Gastrocnemius medialis (tissue), 4 donors: ENCODE measurements at regions not wholly inside any gene's neighbourhood (a gene's known extent, or its start where the extent isn't known, plus 50 kb on each side); places are given as distances from the start of the nearest gene placed in this dataset.

ENCODE experiments used
- ATAC-seq, 2 donors: fragments of 150-250 bp; one replicate each; pipeline ENCODE4 v1.9.1; 2016
- DNase-seq, 2 donors: peaks; one replicate each; pipeline ENCODE4 v3.0.0-alpha.2; 2019
- H3K27ac ChIP-seq, 4 donors: fragments of 200-600 bp; sonication (generic); 1 replicate in 1 of 4; 2 replicates in 3 of 4; pipeline ENCODE4 v1.5.1; 2016 to 2018; ENCODE audit warnings: mild to moderate bottlenecking in 2 of 4, moderate library complexity in 1 of 4
- H3K27me3 ChIP-seq, 3 donors: fragments of 200-600 bp; sonication (generic) in 2 of 3; 1 replicate in 1 of 3; 2 replicates in 2 of 3; pipeline versions ENCODE4 v1.5.1 to v1.6.0; 2016 to 2019; ENCODE audit warnings: mild to moderate bottlenecking in 1 of 3, moderate library complexity in 1 of 3
- H3K36me3 ChIP-seq, 2 donors: fragments of 200-600 bp; sonication (generic) in 1 of 2; one replicate each; pipeline ENCODE4 v1.5.1; 2017 to 2018
- H3K4me1 ChIP-seq, 2 donors: fragments of 200-600 bp; sonication (generic) in 1 of 2; one replicate each; pipeline ENCODE4 v1.5.1; 2016 to 2017; ENCODE audit warnings: mild to moderate bottlenecking in 2 of 2
- H3K4me3 ChIP-seq, 4 donors: fragments of 200-600 bp; sonication (generic) in 3 of 4; 1 replicate in 1 of 4; 2 replicates in 3 of 4; pipeline ENCODE4 v1.5.1; 2016 to 2019; ENCODE audit warnings: mild to moderate bottlenecking in 2 of 4
- H3K9me3 ChIP-seq, 3 donors: fragments of 200-600 bp; sonication (generic) in 2 of 3; 1 replicate in 1 of 3; 2 replicates in 2 of 3; pipeline ENCODE4 v1.5.1; 2016 to 2019
- CTCF ChIP-seq, 5 experiments: fragments of 450-650 bp in 3 of 5; fragments of 200-600 bp in 2 of 5; sonication (generic) in 2 of 5; IDR thresholded peaks in 4 of 5; conservative IDR thresholded peaks in 1 of 5; 1 replicate in 4 of 5; 2 replicates in 1 of 5; pipeline ENCODE4 v1.5.1; 2016 to 2019; ENCODE audit warnings: antibody characterized with exemption in 5 of 5, mild to moderate bottlenecking in 3 of 5, moderate library complexity in 3 of 5
- POLR2A ChIP-seq, 2 donors: fragments of 450-650 bp; IDR thresholded peaks; one replicate each; pipeline ENCODE4 v1.6.1; 2017; ENCODE audit warnings: antibody characterized with exemption in 2 of 2, mild to moderate bottlenecking in 2 of 2, moderate library complexity in 2 of 2
- in situ Hi-C, 4 donors: fragments of 200-750 bp; cut with MboI; loops; one replicate each; pipeline versions ENCODE4 v1.15.0 to v1.8.0; 2017; ENCODE audit warnings: low sequenced_read_pairs in 4 of 4
- intact Hi-C: fragments of 100-400 bp; cut with DNase I; formaldehyde crosslinking; loops from one replicate; pipeline ENCODE4 v1.15.1; 2023; ENCODE audit warnings: low total_unique reads

GRCh38 chr4:167721617-167722486 is 370.5 kb upstream of the ANXA10 start:
- in situ Hi-C loops = no loop called here
- DNase-seq (no peak), ATAC-seq (no peak)
- H3K9me3 ChIP-seq = no peaks in the 10 kb centered on the region
- no peak overlapping the region for H3K27ac ChIP-seq
- H3K27me3 ChIP-seq = no peaks in the 10 kb centered on the region
- intact Hi-C loops = no loop called here
- no peaks in the 10 kb centered on the region for H3K36me3 ChIP-seq
- no peaks in the 10 kb centered on the region for H3K4me1 ChIP-seq
- H3K4me3 ChIP-seq = no peak overlapping the region
- no peak for TF ChIP-seq CTCF (IDR thresholded peaks at IDR 0.05 in 4 of 5, conservative IDR thresholded peaks at IDR 0.05 in 1 of 5)
- no peak for TF ChIP-seq POLR2A (IDR thresholded peaks at IDR 0.05)

GRCh38 chr4:167722487-167722808 is 369.9 kb upstream of the ANXA10 start:
- no peaks in the 10 kb centered on the region for H3K4me1 ChIP-seq
- no peak for DNase-seq
- H3K27me3 ChIP-seq = no peaks in the 10 kb centered on the region
- TF ChIP-seq CTCF (IDR thresholded peaks at IDR 0.05 in 4 of 5, conservative IDR thresholded peaks at IDR 0.05 in 1 of 5) (no peak), POLR2A (IDR thresholded peaks at IDR 0.05) (no peak)
- H3K4me3 ChIP-seq = no peak overlapping the region
- H3K27ac ChIP-seq = no peak overlapping the region
- ATAC-seq = no peak
- no peaks in the 10 kb centered on the region for H3K9me3 ChIP-seq
- in situ Hi-C loops (no loop called here), intact Hi-C loops (no loop called here)
- no peaks in the 10 kb centered on the region for H3K36me3 ChIP-seq

GRCh38 chr4:167724941-167725340 is 367.4 kb upstream of the ANXA10 start:
- DNase-seq = no peak
- no peaks in the 10 kb centered on the region for H3K27me3 ChIP-seq
- no peaks in the 10 kb centered on the region for H3K4me1 ChIP-seq
- no peak for ATAC-seq
- H3K9me3 ChIP-seq = no peaks in the 10 kb centered on the region
- H3K36me3 ChIP-seq = no peaks in the 10 kb centered on the region
- TF ChIP-seq POLR2A (IDR thresholded peaks at IDR 0.05) (no peak), CTCF (IDR thresholded peaks at IDR 0.05 in 4 of 5, conservative IDR thresholded peaks at IDR 0.05 in 1 of 5) (no peak)
- no peak overlapping the region for H3K27ac ChIP-seq
- H3K4me3 ChIP-seq = no peak overlapping the region
- intact Hi-C loops (no loop called here), in situ Hi-C loops (no loop called here)

DNA sequence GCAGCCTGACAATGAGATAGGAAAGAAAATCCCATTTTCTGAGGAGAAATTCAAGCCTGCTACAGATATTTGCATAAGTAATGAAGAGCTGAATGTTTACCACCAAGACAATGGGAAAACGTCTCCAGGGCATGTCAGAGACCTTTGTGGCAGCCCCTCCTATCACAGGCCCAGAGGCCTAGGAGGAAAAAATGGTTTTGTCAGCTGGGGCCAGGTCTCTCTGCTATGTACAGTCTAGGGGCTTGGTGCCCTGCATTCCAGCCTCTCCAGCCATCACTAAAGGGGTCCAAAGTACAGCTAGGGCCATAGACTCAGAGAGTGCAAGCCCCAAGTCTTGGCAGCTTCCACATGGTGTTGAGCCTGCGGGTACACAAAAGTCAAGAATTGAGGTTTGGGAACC is 361.6 kb upstream of the ANXA10 start:
- intact Hi-C loops = no loop called here
- DNase-seq (no peak), ATAC-seq (no peak)
- Histone ChIP-seq H3K36me3 (no peaks in the 10 kb centered on the region), H3K4me1 (no peaks in the 10 kb centered on the region), H3K27me3 (no peaks in the 10 kb centered on the region), H3K27ac (no peak overlapping the region), H3K4me3 (no peak overlapping the region), H3K9me3 (no peaks in the 10 kb centered on the region)
- no peak for TF ChIP-seq CTCF (IDR thresholded peaks at IDR 0.05 in 4 of 5, conservative IDR thresholded peaks at IDR 0.05 in 1 of 5)
- TF ChIP-seq POLR2A (IDR thresholded peaks at IDR 0.05) = no peak
- in situ Hi-C loops = no loop called here
